D341Med (cell line): ENCODE measurements at regions not wholly inside any gene's neighbourhood (a gene's known extent, or its start where the extent isn't known, plus 50 kb on each side); places are given as distances from the start of the nearest gene placed in this dataset.

ENCODE experiments used
- DNase-seq: peaks from one replicate; pipeline ENCODE4 v3.0.0; 2012; ENCODE audit warnings: low spot score

GRCh38 chr7:124692425-124692824 is 73.2 kb downstream of the GPR37 start:
- no peak for DNase-seq

GRCh38 chr7:124690840-124691239 is 74.8 kb downstream of the GPR37 start:
- no peak for DNase-seq

GRCh38 chr7:124689931-124690330 is 75.7 kb downstream of the GPR37 start:
- DNase-seq, result no peak

- no peak for DNase-seq
Measured at GRCh38 chr7:124689523-124689922, 76.1 kb downstream of the GPR37 start.

GRCh38 chr7:124688991-124689390 is 76.6 kb downstream of the GPR37 start:
- DNase-seq, result no peak

GRCh38 chr7:124686543-124687171 is 78.9 kb downstream of the GPR37 start:
- no peak for DNase-seq

GRCh38 chr7:124681946-124682345 is 83.6 kb downstream of the GPR37 start:
- no peak for DNase-seq

GRCh38 chr7:124680304-124680703 is 85.3 kb downstream of the GPR37 start:
- no peak for DNase-seq

GRCh38 chr7:124679586-124680225 is 85.9 kb downstream of the GPR37 start:
- no peak for DNase-seq

GRCh38 chr7:124679146-124679545 is 86.4 kb downstream of the GPR37 start:
- DNase-seq, result no peak

- DNase-seq, result no peak
Measured at GRCh38 chr7:124674451-124674850, 91.1 kb downstream of the GPR37 start.

- DNase-seq, result no peak
Measured at GRCh38 chr7:124672011-124672410, 93.6 kb downstream of the GPR37 start.

- no peak for DNase-seq
Measured at GRCh38 chr7:124667312-124668153, 98.1 kb downstream of the GPR37 start.

- no peak for DNase-seq
Measured at GRCh38 chr7:124662937-124663336, 102.7 kb downstream of the GPR37 start.

GRCh38 chr7:124662372-124662771 is 103.2 kb downstream of the GPR37 start:
- DNase-seq, result no peak

- DNase-seq, result no peak
Measured at GRCh38 chr7:124655990-124656389, 109.6 kb downstream of the GPR37 start.

- no peak for DNase-seq
Measured at GRCh38 chr7:124652237-124652636, 113.4 kb downstream of the GPR37 start.

- DNase-seq, result no peak
Measured at GRCh38 chr7:124651136-124651535, 114.5 kb downstream of the GPR37 start.

GRCh38 chr7:124649397-124650014 is 116.1 kb downstream of the GPR37 start:
- no peak for DNase-seq

- DNase-seq, result no peak
Measured at GRCh38 chr7:124647630-124648306, 117.8 kb downstream of the GPR37 start.

- no peak for DNase-seq
Measured at GRCh38 chr7:124645704-124646103, 119.9 kb downstream of the GPR37 start.

- no peak for DNase-seq
Measured at GRCh38 chr7:124643311-124643811, 122.2 kb downstream of the GPR37 start.
